Ishikawa (cell line): ENCODE measurements at regions not wholly inside any gene's neighbourhood (a gene's known extent, or its start where the extent isn't known, plus 50 kb on each side); places are given as distances from the start of the nearest gene placed in this dataset.

Source experiments
- MAX ChIP-seq: IDR thresholded peaks from 2 replicates; pipeline ENCODE4 v1.6.1; 2012
- RAD21 ChIP-seq: IDR thresholded peaks from 2 replicates; pipeline ENCODE4 v1.6.1; 2012; ENCODE audit warnings: low read depth
- REST ChIP-seq: IDR thresholded peaks from 2 replicates; pipeline ENCODE4 v1.6.1; 2012; ENCODE audit warnings: low read depth, mild to moderate bottlenecking
- YY1 ChIP-seq: IDR thresholded peaks from 2 replicates; pipeline ENCODE4 v1.6.1; 2012; ENCODE audit warnings: low read depth

GRCh38 chr10:53079283-53079682 is 306.7 kb upstream of the MBL2 start:
- no peak for TF ChIP-seq MAX
- TF ChIP-seq YY1, result no peak
- TF ChIP-seq RAD21, result no peak
- no peak for TF ChIP-seq REST
